Keratinocyte (primary cell): ENCODE measurements at regions not wholly inside any gene's neighbourhood (a gene's known extent, or its start where the extent isn't known, plus 50 kb on each side); places are given as distances from the start of the nearest gene placed in this dataset.

Experiments
- CTCF ChIP-seq, 3 experiments: IDR thresholded peaks in 1 of 3; conservative IDR thresholded peaks in 1 of 3; optimal IDR thresholded peaks in 1 of 3; 2 replicates in 2 of 3; 3 replicates in 1 of 3; pipeline versions ENCODE3 to v1.5.1; 2011; ENCODE audit warnings: low read length in 3 of 3, mild to moderate bottlenecking in 3 of 3, moderate library complexity in 2 of 3, control low read depth in 1 of 3, inconsistent platforms in 1 of 3; ENCODE audit not compliant: insufficient read depth in 2 of 3; ENCODE audit errors: extremely low read depth in 1 of 3
- EZH2 ChIP-seq: IDR thresholded peaks from one replicate; pipeline ENCODE4 v1.6.1; 2012; ENCODE audit warnings: inconsistent platforms, mild to moderate bottlenecking, low read length, moderate library complexity

- TF ChIP-seq CTCF (optimal IDR thresholded peaks at IDR 0.05 in 1 of 3, IDR thresholded peaks at IDR 0.05 in 1 of 3, conservative IDR thresholded peaks at IDR 0.05 in 1 of 3; ENCODE audit: extremely low read depth in 1 of 3, insufficient read depth in 2 of 3, low read length in 3 of 3), result no peak
- no peak for TF ChIP-seq EZH2
Measured at GRCh38 chr1:55526716-55527115, 311.6 kb upstream of the USP24 start.
